Stimulated activated naive CD8-positive, alpha-beta T cell treated with anti-CD3 and anti-CD28 coated beads, Interleukin-15, amount 100 ng/mL, for 72 hours (primary cell): ENCODE measurements at regions not wholly inside any gene's neighbourhood (a gene's known extent, or its start where the extent isn't known, plus 50 kb on each side); places are given as distances from the start of the nearest gene placed in this dataset.
A peak's percentile ranks its signal among the peaks of the same experiment; 100 is the strongest.

Experiments used
- ATAC-seq: fragments of 150-1000 bp; cut with Tn5 transposase; 2 replicates; pipeline ENCODE4 v1.10.0; 2021; ENCODE audit warnings: mild to moderate bottlenecking, moderate library complexity
- DNase-seq, 2 donors: peaks; one replicate each; pipeline ENCODE4 v3.0.0; 2021 to 2022
- H3K27ac Mint-ChIP-seq, 2 donors: one replicate each; pipeline ENCODE4 v1.8.0; 2022; ENCODE audit warnings: mild to moderate bottlenecking in 2 of 2, mixed read lengths in 2 of 2, moderate library complexity in 2 of 2
- H3K27me3 Mint-ChIP-seq: one replicate; pipeline ENCODE4 v1.8.0; 2022; ENCODE audit warnings: mixed read lengths
- H3K4me1 Mint-ChIP-seq: one replicate; pipeline ENCODE4 v1.8.0; 2022; ENCODE audit warnings: mild to moderate bottlenecking, mixed read lengths
- H3K4me3 Mint-ChIP-seq, 2 donors: one replicate each; pipeline ENCODE4 v1.8.0; 2022; ENCODE audit warnings: mild to moderate bottlenecking in 2 of 2, mixed read lengths in 2 of 2, moderate library complexity in 1 of 2
- H3K9me3 Mint-ChIP-seq, 2 donors: one replicate each; pipeline ENCODE4 v1.8.0; 2022; ENCODE audit warnings: mixed read lengths in 2 of 2

- Mint-ChIP-seq H3K4me1 (no peaks in the 10 kb centered on the region), H3K9me3 (peaks cover 10 to 15% of the 10 kb centered on the region in 2 donors), H3K4me3 (no peak overlapping the region), H3K27ac (no peak overlapping the region), H3K27me3 (no peaks in the 10 kb centered on the region)
- ATAC-seq (no peak), DNase-seq (no peak)
These were observed 61.6 kb upstream of the GYPA start for GRCh38 chr4:144202081-144202480.

DNA sequence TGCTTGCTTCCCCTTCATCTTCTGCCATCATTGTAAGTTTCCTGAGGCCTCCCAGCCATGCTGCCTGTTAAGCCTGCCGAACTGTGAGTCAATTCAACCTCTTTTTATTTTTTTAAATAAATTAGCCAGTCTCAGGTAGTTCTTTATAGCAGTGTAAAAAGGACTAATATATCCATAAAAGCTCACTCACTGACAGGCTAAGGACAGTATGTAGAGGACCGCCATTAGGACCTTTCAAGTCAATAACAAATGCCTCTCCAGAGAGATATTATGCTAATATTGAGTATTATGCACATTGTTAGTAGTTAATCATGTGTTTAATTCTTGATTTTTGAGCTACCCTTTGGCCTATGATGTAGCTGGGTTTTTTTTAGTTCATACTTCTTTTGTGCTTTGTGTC lies 62.6 kb upstream of the GYPA start:
- DNase-seq (no peak), ATAC-seq (no peak)
- Mint-ChIP-seq H3K4me1 (no peaks in the 10 kb centered on the region), H3K9me3 (peaks cover 4% of the 10 kb centered on the region in 2 donors), H3K4me3 (no peak overlapping the region), H3K27me3 (no peaks in the 10 kb centered on the region), H3K27ac (no peak overlapping the region)

DNA sequence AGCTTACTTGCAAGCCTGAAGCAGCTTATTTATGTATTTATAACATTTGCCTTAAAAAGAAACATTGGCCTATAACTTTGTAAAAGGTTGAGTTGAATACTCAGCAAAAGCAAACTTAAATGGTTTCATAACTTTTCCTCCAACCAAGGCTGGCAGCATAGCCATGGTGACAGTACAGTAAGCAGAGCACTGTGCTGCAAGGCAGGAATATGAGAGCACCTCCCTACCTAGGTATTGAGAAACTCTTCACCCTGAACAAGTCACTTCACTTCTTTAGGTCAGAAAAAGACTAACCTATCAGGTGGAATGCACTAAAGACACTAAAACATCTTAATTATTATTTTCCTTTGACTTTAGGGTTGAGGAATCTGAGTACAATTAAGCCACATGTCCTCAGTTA lies 63.9 kb upstream of the GYPA start:
- Mint-ChIP-seq H3K27me3 (no peaks in the 10 kb centered on the region), H3K9me3 (no peaks in the 10 kb centered on the region), H3K4me3 (no peak overlapping the region), H3K27ac (no peak overlapping the region), H3K4me1 (no peaks in the 10 kb centered on the region)
- ATAC-seq (no peak), DNase-seq (no peak)

- no peak for DNase-seq
- no peak overlapping the region for H3K27ac Mint-ChIP-seq
- no peaks in the 10 kb centered on the region for H3K9me3 Mint-ChIP-seq
- no peak overlapping the region for H3K4me3 Mint-ChIP-seq
- H3K27me3 Mint-ChIP-seq, result no peaks in the 10 kb centered on the region
- no peaks in the 10 kb centered on the region for H3K4me1 Mint-ChIP-seq
- no peak for ATAC-seq
These were observed 66.2 kb upstream of the GYPA start for GRCh38 chr4:144206711-144207110.

DNA sequence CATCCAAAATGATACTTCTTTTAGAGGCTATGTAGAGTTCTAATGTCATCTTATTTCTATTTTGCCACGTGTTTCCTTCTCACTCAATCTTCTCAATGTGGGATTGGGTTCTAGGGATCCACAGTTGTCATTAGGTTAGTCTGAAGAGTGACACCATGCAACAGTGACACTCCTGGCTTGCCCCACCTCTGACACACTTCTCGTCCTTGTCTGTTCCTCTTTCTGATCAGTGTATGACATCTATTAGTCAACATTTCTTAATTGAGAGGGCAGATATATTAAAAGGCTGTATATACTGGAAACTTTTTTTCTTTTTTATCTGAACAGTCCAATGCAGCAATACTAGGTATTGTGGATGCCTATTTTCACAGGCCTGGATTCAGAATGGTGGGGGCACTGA lies 67.6 kb upstream of the GYPA start:
- ATAC-seq (no peak), DNase-seq (no peak)
- no peaks in the 10 kb centered on the region for H3K27me3 Mint-ChIP-seq
- no peaks in the 10 kb centered on the region for H3K9me3 Mint-ChIP-seq
- no peak overlapping the region for H3K27ac Mint-ChIP-seq
- no peaks in the 10 kb centered on the region for H3K4me1 Mint-ChIP-seq
- H3K4me3 Mint-ChIP-seq, result no peak overlapping the region

- no peak overlapping the region for H3K4me3 Mint-ChIP-seq
- H3K4me1 Mint-ChIP-seq, result no peaks in the 10 kb centered on the region
- no peaks in the 10 kb centered on the region for H3K9me3 Mint-ChIP-seq
- DNase-seq (no peak), ATAC-seq (no peak)
- H3K27me3 Mint-ChIP-seq, result no peaks in the 10 kb centered on the region
- H3K27ac Mint-ChIP-seq, result no peak overlapping the region
These were observed 69.0 kb upstream of the GYPA start for GRCh38 chr4:144209491-144209890.

DNA sequence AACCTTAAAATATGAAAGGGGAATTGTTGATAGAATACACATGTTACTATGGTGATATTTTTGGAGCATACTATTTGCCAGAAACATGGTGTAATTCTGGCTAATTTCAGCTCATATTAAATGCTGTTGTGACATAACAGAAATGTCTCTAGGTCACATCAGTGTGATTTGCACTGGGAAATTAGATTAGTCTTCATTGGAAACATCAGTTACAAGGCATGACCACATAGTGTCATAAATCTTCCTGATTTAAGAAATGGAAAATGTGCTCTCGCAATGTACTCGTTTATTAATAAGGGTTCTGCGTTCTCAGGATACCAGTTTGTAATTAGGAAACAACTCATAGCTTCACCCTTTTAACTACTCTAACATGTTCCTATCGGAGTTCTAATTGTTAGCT lies 72.9 kb upstream of the GYPA start:
- no peaks in the 10 kb centered on the region for H3K4me1 Mint-ChIP-seq
- peaks cover 0 to 8% of the 10 kb centered on the region in 2 donors for H3K9me3 Mint-ChIP-seq
- DNase-seq (no peak), ATAC-seq (no peak)
- H3K4me3 Mint-ChIP-seq, result no peak overlapping the region
- no peaks in the 10 kb centered on the region for H3K27me3 Mint-ChIP-seq
- H3K27ac Mint-ChIP-seq, result no peak overlapping the region

DNA sequence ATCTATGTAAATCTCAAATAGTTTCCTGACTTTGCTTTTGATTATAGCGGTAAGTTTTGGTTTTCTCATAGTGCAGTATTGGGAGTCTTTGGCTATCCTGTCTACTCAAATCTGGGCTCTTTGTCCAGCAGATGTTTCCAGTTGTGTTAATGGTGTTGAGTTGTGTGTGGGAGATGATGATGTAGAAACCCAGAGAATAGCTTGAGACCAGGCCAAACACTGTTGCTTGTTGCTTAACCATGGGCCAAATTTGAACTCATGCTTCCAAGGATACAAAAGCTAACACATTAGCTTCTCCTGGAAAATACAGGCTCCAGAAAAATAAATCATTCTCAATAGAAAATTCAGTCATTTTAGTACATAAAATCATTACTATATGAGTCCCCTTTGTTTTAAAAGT lies 82.6 kb upstream of the GYPA start:
- ATAC-seq (no peak), DNase-seq (no peak)
- H3K4me1 Mint-ChIP-seq, result no peaks in the 10 kb centered on the region
- no peak overlapping the region for H3K4me3 Mint-ChIP-seq
- H3K27ac Mint-ChIP-seq, result peak overlapping the region in 1 of 2 donors; percentile 50
- no peaks in the 10 kb centered on the region for H3K27me3 Mint-ChIP-seq
- H3K9me3 Mint-ChIP-seq, result no peaks in the 10 kb centered on the region

GRCh38 chr4:144223661-144224060 lies 83.1 kb upstream of the GYPA start:
- Mint-ChIP-seq H3K4me1 (no peaks in the 10 kb centered on the region), H3K27ac (no peak overlapping the region), H3K27me3 (no peaks in the 10 kb centered on the region), H3K4me3 (no peak overlapping the region), H3K9me3 (no peaks in the 10 kb centered on the region)
- ATAC-seq (no peak), DNase-seq (no peak)

GRCh38 chr4:144259285-144259684 lies 118.8 kb upstream of the GYPA start:
- no peaks in the 10 kb centered on the region for H3K27me3 Mint-ChIP-seq
- ATAC-seq (no peak), DNase-seq (no peak)
- peaks cover 9 to 19% of the 10 kb centered on the region in 2 donors for H3K9me3 Mint-ChIP-seq
- H3K4me1 Mint-ChIP-seq, result no peaks in the 10 kb centered on the region
- no peak overlapping the region for H3K27ac Mint-ChIP-seq
- H3K4me3 Mint-ChIP-seq, result no peak overlapping the region

GRCh38 chr4:144267084-144267483 lies 126.6 kb upstream of the GYPA start:
- Mint-ChIP-seq H3K4me3 (no peak overlapping the region), H3K9me3 (no peaks in the 10 kb centered on the region), H3K27me3 (no peaks in the 10 kb centered on the region), H3K4me1 (no peaks in the 10 kb centered on the region), H3K27ac (no peak overlapping the region)
- ATAC-seq (no peak), DNase-seq (no peak)

GRCh38 chr4:144280688-144281087 lies 140.2 kb upstream of the GYPA start:
- DNase-seq (no peak), ATAC-seq (no peak)
- H3K4me1 Mint-ChIP-seq, result no peaks in the 10 kb centered on the region
- H3K27me3 Mint-ChIP-seq, result peaks cover 7% of the 10 kb centered on the region
- H3K27ac Mint-ChIP-seq, result no peak overlapping the region
- H3K4me3 Mint-ChIP-seq, result no peak overlapping the region
- H3K9me3 Mint-ChIP-seq, result peaks cover 3 to 5% of the 10 kb centered on the region in 2 donors

DNA sequence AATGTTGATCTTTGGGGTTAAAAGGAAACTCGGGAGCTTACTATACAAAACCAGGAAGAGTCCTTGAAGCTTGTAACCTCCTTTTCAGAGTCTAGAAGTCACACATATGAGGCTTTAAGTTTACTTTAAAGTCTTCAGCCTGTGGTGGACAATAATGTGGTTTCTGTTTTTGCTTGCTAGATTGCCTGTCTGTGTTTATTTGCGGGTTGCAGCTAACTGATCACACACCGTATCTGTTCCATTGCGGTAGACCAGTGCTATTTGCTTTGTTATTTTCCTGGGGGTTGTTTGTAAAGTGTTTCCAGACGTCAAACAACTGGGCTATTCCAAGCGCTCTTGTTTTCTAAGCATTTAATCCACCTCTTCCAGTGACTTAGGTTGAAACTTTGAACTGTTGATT lies 143.0 kb upstream of the GYPA start:
- Mint-ChIP-seq H3K4me3 (no peak overlapping the region), H3K9me3 (peaks cover 3 to 5% of the 10 kb centered on the region in 2 donors), H3K27ac (no peak overlapping the region), H3K27me3 (peaks cover 7% of the 10 kb centered on the region), H3K4me1 (no peaks in the 10 kb centered on the region)
- ATAC-seq (no peak), DNase-seq (no peak)

GRCh38 chr4:144284026-144284425 lies 143.5 kb upstream of the GYPA start:
- DNase-seq (no peak), ATAC-seq (no peak)
- H3K27me3 Mint-ChIP-seq, result peaks cover 7% of the 10 kb centered on the region
- peaks cover 3 to 5% of the 10 kb centered on the region in 2 donors for H3K9me3 Mint-ChIP-seq
- H3K4me1 Mint-ChIP-seq, result no peaks in the 10 kb centered on the region
- no peak overlapping the region for H3K27ac Mint-ChIP-seq
- H3K4me3 Mint-ChIP-seq, result no peak overlapping the region

GRCh38 chr4:144288011-144288903 lies 147.7 kb upstream of the GYPA start:
- Mint-ChIP-seq H3K9me3 (no peaks in the 10 kb centered on the region), H3K27me3 (no peaks in the 10 kb centered on the region), H3K27ac (no peak overlapping the region), H3K4me3 (no peak overlapping the region), H3K4me1 (no peaks in the 10 kb centered on the region)
- ATAC-seq, result no peak
- DNase-seq, result no peak

DNA sequence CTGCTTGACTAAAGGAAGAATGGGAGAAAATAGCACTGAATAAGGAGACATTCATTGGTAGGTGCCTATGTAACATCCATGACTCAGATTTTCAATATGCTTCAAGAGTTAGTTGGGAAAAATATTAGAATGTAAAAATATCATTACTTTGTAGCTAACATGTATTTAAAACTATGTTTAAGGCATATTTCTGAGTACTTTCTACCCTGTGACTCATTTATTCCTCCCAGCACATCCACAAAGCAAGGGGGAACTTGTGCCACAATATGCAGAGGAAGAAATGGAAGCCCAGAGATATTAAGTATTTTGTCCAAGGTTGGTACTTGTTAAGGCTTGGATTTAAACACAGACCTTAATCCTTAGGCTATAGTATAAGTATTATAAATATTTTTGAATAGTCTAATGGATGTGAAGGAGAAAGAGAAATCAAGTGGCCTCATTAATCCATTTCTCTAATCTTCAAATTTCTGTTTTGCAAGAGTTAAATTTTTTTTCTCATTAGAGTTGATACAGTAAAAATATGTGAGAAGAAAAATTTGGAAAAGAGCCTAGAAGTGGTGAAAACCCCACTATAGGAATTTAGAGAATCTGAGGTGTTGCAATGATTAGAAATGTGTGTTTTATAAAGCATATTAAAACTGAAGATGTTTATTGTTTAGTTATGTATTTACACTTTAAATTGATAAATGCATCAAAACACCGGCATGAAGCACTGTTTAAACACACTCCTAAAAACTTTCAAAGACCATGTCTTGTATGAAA lies 149.3 kb upstream of the GYPA start:
- Mint-ChIP-seq H3K27ac (no peak overlapping the region), H3K4me1 (no peaks in the 10 kb centered on the region), H3K9me3 (no peaks in the 10 kb centered on the region), H3K27me3 (no peaks in the 10 kb centered on the region), H3K4me3 (no peak overlapping the region)
- DNase-seq (no peak), ATAC-seq (no peak)
